Brain microvascular endothelial cell (primary cell): ENCODE measurements at regions not wholly inside any gene's neighbourhood (a gene's known extent, or its start where the extent isn't known, plus 50 kb on each side); places are given as distances from the start of the nearest gene placed in this dataset.
"Not testable (repeated sequence)": the region's sequence is repeated elsewhere in the genome, so short reads cannot be mapped to it uniquely, and the experiment has no call there.

ENCODE experiments used
- DNase-seq: peaks from one replicate; pipeline ENCODE4 v3.0.0-alpha.2; 2020
- H3K27ac ChIP-seq: fragments of 250-450 bp; sonication (Bioruptor Pico); 2 replicates; pipeline ENCODE4 v1.5.1; 2020; ENCODE audit warnings: mild to moderate bottlenecking, moderate library complexity
- H3K27me3 ChIP-seq: fragments of 250-450 bp; sonication (Bioruptor Pico); replicated peaks from 2 replicates; pipeline ENCODE4 v1.5.1; 2020; ENCODE audit warnings: mild to moderate bottlenecking
- H3K36me3 ChIP-seq: fragments of 250-450 bp; sonication (Bioruptor Pico); replicated peaks from 2 replicates; pipeline ENCODE4 v1.5.1; 2020; ENCODE audit warnings: mild to moderate bottlenecking
- H3K4me3 ChIP-seq: 2 replicates; pipeline ENCODE4 v1.5.1; 2011; ENCODE audit warnings: low read depth, mild to moderate bottlenecking, control low read depth, low read length, moderate library complexity
- in situ Hi-C: cut with HindIII; loops from 2 replicates; pipeline ENCODE4 v1.10.0; 2017; ENCODE audit warnings: low sequenced_read_pairs, low pct_ligation_motif_present

- H3K4me3 ChIP-seq, H3K27me3 ChIP-seq, H3K27ac ChIP-seq, in situ Hi-C loops, DNase-seq, H3K36me3 ChIP-seq: not testable (repeated sequence)
Observed at GRCh38 chr20:64327223-64327549, 71.6 kb downstream of the PCMTD2 start.

- H3K4me3 ChIP-seq, H3K27ac ChIP-seq, H3K27me3 ChIP-seq, H3K36me3 ChIP-seq, in situ Hi-C loops: not testable (repeated sequence)
- peak; percentile 14 for DNase-seq
Observed at GRCh38 chr20:64327550-64328317, 72.2 kb downstream of the PCMTD2 start.

- H3K27me3 ChIP-seq, H3K27ac ChIP-seq, H3K36me3 ChIP-seq, H3K4me3 ChIP-seq, DNase-seq, in situ Hi-C loops: not testable (repeated sequence)
Observed at GRCh38 chr20:64328595-64329250, 73.2 kb downstream of the PCMTD2 start.

- H3K4me3 ChIP-seq, in situ Hi-C loops, DNase-seq, H3K27ac ChIP-seq, H3K27me3 ChIP-seq, H3K36me3 ChIP-seq: not testable (repeated sequence)
Observed at GRCh38 chr20:64332627-64333026, 77.1 kb downstream of the PCMTD2 start.
